Right lobe of liver (tissue), 6 donors: ENCODE measurements at regions not wholly inside any gene's neighbourhood (a gene's known extent, or its start where the extent isn't known, plus 50 kb on each side); places are given as distances from the start of the nearest gene placed in this dataset.
"Not testable (repeated sequence)": the region's sequence is repeated elsewhere in the genome, so short reads cannot be mapped to it uniquely, and the experiment has no call there.

Experiments used
- ATAC-seq, 4 donors: fragments of 200-7000 bp; cut with Tn5 transposase; one replicate each; pipeline ENCODE4 v1.9.1; 2020; ENCODE audit warnings: mild to moderate bottlenecking in 4 of 4, moderate library complexity in 4 of 4
- DNase-seq, 3 donors: peaks; one replicate each; pipeline ENCODE4 v3.0.0-alpha.2; 2020
- H3K27ac ChIP-seq, 3 donors: fragments of 200-600 bp; one replicate each; pipeline ENCODE4 v1.8.0; 2022
- H3K27me3 ChIP-seq, 2 donors: fragments of 200-600 bp; one replicate each; pipeline ENCODE4 v1.8.0; 2022
- H3K36me3 ChIP-seq, 4 donors: fragments of 200-600 bp; sonication (generic) in 1 of 4; one replicate each; pipeline versions ENCODE4 v1.5.1 to v1.8.0; 2017 to 2022; ENCODE audit warnings: control low read depth in 1 of 4
- H3K4me1 ChIP-seq, 4 donors: fragments of 200-600 bp; sonication (generic) in 1 of 4; one replicate each; pipeline versions ENCODE4 v1.5.1 to v1.8.0; 2017 to 2022; ENCODE audit warnings: control low read depth in 1 of 4
- H3K4me3 ChIP-seq, 3 donors: fragments of 200-600 bp; one replicate each; pipeline ENCODE4 v1.8.0; 2022
- H3K9me3 ChIP-seq, 4 donors: fragments of 200-600 bp; sonication (generic) in 1 of 4; one replicate each; pipeline versions ENCODE4 v1.5.1 to v1.8.0; 2017 to 2022; ENCODE audit warnings: control low read depth in 1 of 4
- CTCF ChIP-seq, 4 donors: fragments of 200-600 bp in 3 of 4; fragments of 450-650 bp in 1 of 4; IDR thresholded peaks; one replicate each; pipeline versions ENCODE4 v1.5.1 to v1.8.0; 2016 to 2022; ENCODE audit warnings: antibody characterized with exemption in 4 of 4, mild to moderate bottlenecking in 2 of 4
- POLR2A ChIP-seq: fragments of 450-650 bp; IDR thresholded peaks from one replicate; pipeline ENCODE4 v1.6.1; 2017; ENCODE audit warnings: antibody characterized with exemption, mild to moderate bottlenecking
- WGBS: methylation state at CpG from one replicate; pipeline ENCODE4 v1.1.6; 2018; ENCODE audit warnings: low coverage, low lambda C conversion rate; ENCODE audit not compliant: insufficient coverage; ENCODE audit errors: missing lambda C conversion rate; 5-methylcytosine and 5-hydroxymethylcytosine counted together
- intact Hi-C, 2 donors: fragments of 100-400 bp; cut with DNase I; formaldehyde crosslinking; loops; one replicate each; pipeline versions ENCODE4 v1.11.2 to v1.14.1; 2022
- donor health status: DM: no; HTN: yes; CAD: no.
- donor health status: DM: no; HTN: no; CAD: no.
- donor health status: DM: no; HTN: no; CAD: no.
- donor health status: DM: no; HTN: yes; CAD: no.
- donor health status: DM: no; HTN: yes; CAD: no.

- H3K27me3 ChIP-seq, ATAC-seq, H3K4me3 ChIP-seq, H3K27ac ChIP-seq, H3K4me1 ChIP-seq, DNase-seq, intact Hi-C loops, H3K36me3 ChIP-seq, H3K9me3 ChIP-seq: not testable (repeated sequence)
- 41% methylated on average over 4 of the region's 6 CpGs for WGBS
Measured at GRCh38 chr5:7305000-7305674, 90.8 kb upstream of the ADCY2 start.

- H3K27ac ChIP-seq, H3K9me3 ChIP-seq, H3K4me1 ChIP-seq, H3K27me3 ChIP-seq, intact Hi-C loops, H3K4me3 ChIP-seq, ATAC-seq, H3K36me3 ChIP-seq, DNase-seq: not testable (repeated sequence)
- WGBS: 73% methylated on average over 10 of the region's 10 CpGs
Measured at GRCh38 chr5:7306556-7306955, 89.4 kb upstream of the ADCY2 start.

GRCh38 chr5:7307709-7308108 lies 88.2 kb upstream of the ADCY2 start:
- H3K4me3 ChIP-seq, intact Hi-C loops, DNase-seq, H3K27me3 ChIP-seq, ATAC-seq, H3K9me3 ChIP-seq, H3K4me1 ChIP-seq, H3K36me3 ChIP-seq, H3K27ac ChIP-seq: not testable (repeated sequence)
- 80% methylated on average over 3 of the region's 6 CpGs for WGBS

GRCh38 chr5:7309715-7310114 lies 86.2 kb upstream of the ADCY2 start:
- H3K4me3 ChIP-seq, H3K36me3 ChIP-seq, H3K27me3 ChIP-seq, H3K4me1 ChIP-seq, H3K9me3 ChIP-seq, H3K27ac ChIP-seq, DNase-seq, ATAC-seq, intact Hi-C loops: not testable (repeated sequence)
- 18% methylated on average over 6 of the region's 6 CpGs for WGBS

DNA sequence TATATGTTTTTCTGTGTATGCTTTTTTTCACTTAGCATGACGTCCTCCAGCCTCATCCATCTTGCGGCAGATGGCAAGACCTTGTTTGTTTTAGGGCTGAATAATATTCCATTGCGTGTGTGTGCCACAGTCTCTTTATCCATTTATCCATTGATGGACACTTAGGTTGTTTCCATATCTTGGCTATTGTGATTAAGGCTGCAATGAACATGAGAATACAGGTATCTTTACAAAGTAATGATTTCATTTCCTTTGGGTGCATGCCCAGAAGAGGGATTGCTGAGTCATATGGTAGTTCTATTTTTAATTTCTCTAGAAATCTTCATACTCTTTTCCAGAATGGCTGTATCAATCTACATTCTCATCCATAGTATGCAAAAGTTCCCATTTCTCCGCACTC lies 85.3 kb upstream of the ADCY2 start:
- H3K27me3 ChIP-seq, H3K36me3 ChIP-seq, intact Hi-C loops, H3K9me3 ChIP-seq, DNase-seq, H3K4me1 ChIP-seq, H3K4me3 ChIP-seq, ATAC-seq, H3K27ac ChIP-seq: not testable (repeated sequence)
- WGBS: 63% methylated on average over 4 of the region's 4 CpGs

DNA sequence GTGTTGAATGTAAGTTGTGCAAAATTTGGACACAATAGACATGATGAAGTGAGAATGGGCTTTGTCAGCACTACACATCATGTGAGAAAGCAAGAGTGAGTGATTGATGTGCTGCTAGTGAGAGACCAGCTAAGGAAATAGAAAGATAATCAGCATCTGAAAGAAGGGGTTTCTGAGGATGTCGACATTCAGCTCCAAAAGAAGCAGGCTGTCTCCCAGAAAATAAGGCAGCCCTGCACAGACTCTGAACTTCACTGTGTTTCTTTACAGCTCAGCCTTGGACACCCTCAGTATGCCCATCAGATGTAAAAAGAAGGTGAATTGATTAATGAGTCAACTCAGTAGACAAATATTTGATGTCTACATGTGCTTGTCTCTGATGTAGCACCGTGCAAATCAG lies 80.8 kb upstream of the ADCY2 start:
- no peak overlapping the region for H3K4me3 ChIP-seq

DNA sequence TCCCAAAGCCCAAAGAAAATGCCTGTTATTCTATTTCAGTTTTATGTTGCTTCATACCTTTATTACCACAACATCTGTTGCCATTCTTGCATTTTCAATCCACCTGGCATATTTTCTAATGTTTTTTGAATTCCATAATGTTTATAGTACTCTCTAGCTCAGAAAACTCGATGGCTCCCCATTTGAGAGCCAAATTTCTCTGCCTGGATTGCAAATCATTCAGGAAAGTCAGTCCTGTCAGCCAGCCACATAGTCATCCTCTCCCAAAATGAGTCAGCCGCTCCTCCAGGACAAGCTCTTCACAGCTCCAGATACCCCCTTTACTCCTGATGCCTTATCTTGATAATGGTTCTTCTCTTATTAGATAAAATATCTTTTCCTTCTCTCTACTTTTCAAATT lies 78.2 kb upstream of the ADCY2 start:
- ATAC-seq (no peak), DNase-seq (no peak)
- no peak for TF ChIP-seq CTCF (IDR thresholded peaks at IDR 0.05)
- TF ChIP-seq POLR2A: no peak
- intact Hi-C loops: no loop called here
- Histone ChIP-seq H3K9me3 (no peaks in the 10 kb centered on the region), H3K36me3 (no peaks in the 10 kb centered on the region), H3K27me3 (no peaks in the 10 kb centered on the region), H3K27ac (no peak overlapping the region), H3K4me3 (no peak overlapping the region), H3K4me1 (no peaks in the 10 kb centered on the region)
- WGBS: 40% methylated on average over 2 of the region's 2 CpGs

More for the DNA sequence above, 80.8 kb upstream of the ADCY2 start:
- no peaks in the 10 kb centered on the region for H3K9me3 ChIP-seq
- intact Hi-C loops: no loop called here
- no peak for TF ChIP-seq POLR2A
- TF ChIP-seq CTCF (IDR thresholded peaks at IDR 0.05): no peak
- H3K4me1 ChIP-seq: no peaks in the 10 kb centered on the region
- DNase-seq (no peak), ATAC-seq (no peak)
- WGBS: 38% methylated on average over 2 of the region's 2 CpGs
- no peaks in the 10 kb centered on the region for H3K27me3 ChIP-seq
- H3K36me3 ChIP-seq: no peaks in the 10 kb centered on the region
- H3K27ac ChIP-seq: no peak overlapping the region
